GM08714 (cell line): ENCODE measurements at regions not wholly inside any gene's neighbourhood (a gene's known extent, or its start where the extent isn't known, plus 50 kb on each side); places are given as distances from the start of the nearest gene placed in this dataset.

Experiments
- H3K4me3 ChIP-seq: fragments of 200-500 bp; sonication (Bioruptor generic); 2 replicates; pipeline ENCODE4 v1.5.1; 2014; ENCODE audit warnings: mild to moderate bottlenecking, low read length, inconsistent platforms
- ZNF274 ChIP-seq: IDR thresholded peaks from 2 replicates; pipeline ENCODE4 v1.6.1; 2012; ENCODE audit warnings: mild to moderate bottlenecking, low read depth, low read length

DNA sequence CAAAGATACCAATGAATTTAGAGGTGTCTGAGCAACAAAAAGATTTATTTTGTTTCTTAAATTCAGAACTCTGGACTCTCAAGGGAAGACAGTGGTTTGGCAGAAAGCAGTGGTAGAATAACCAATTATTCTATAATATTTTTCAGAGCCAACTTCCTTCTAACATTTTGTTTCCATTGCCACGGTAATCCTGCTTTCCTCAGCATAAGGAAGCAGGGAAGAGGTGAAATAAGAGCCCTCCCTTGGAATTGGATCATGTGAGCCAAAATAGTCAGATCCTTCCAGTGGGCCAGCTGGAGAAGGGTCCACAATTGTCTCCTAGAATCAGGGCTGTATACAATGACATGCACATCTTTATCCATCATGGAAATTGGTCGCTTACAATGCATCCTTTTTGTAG, 130.0 kb upstream of the MAP1B start:
- no peak overlapping the region for H3K4me3 ChIP-seq
- TF ChIP-seq ZNF274, result no peak

GRCh38 chr5:71978216-71978615, 129.1 kb upstream of the MAP1B start:
- no peak for TF ChIP-seq ZNF274
- H3K4me3 ChIP-seq, result no peak overlapping the region

DNA sequence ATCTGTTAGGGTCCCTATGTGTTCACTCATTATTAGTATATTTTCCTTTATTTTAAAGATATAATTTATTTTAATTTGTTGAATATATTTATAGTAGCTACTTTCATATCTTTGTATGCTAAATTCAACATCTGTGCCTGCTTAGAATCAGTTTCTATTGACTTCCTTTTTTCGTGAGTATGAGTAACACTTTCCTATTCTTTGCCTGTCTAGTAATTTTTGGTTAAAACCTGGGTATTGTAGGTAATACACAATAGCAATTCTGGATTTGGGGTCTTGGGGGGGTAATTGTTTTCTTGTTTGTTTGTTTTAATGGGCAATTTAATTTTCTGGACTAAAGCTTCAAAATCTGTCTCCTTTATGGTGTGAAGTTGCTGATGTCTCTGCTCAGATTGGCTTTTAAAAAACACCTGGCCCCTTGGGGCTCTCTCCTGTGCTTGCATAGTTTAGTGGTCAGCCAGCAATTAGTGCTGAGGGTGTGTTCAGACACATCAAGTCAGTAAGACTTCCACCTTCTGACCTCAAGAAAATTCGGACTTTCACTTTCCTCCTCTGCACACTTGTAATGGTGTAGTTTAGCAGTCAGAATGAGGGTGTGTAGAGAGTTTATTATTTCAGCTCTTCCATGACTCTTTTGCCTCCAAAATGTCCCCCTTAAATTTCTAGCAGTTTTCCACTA, 124.4 kb upstream of the MAP1B start:
- no peak for TF ChIP-seq ZNF274
- H3K4me3 ChIP-seq, result no peak overlapping the region

- no peak overlapping the region for H3K4me3 ChIP-seq
- TF ChIP-seq ZNF274, result no peak
These were observed 121.2 kb upstream of the MAP1B start for GRCh38 chr5:71986101-71986500.

DNA sequence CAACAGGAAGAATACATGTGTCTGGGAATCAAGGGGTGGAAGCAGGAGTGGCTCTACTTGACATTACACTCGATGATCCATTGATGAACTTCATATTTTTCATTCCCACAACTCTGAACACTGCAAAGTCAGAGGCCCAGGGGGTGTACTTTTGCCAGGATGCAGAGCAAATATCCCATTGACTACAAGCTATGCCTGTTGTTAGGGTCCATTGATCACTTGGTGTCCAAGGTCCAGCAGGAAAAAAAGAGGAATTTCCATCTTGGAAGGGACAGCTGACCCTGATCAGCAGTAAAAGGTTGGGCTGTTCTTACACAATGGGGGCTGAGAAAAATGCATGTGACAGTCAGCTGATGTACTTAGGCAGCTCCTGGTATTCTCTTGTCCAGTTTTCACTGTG, 118.5 kb upstream of the MAP1B start:
- H3K4me3 ChIP-seq, result no peak overlapping the region
- no peak for TF ChIP-seq ZNF274

- no peak for TF ChIP-seq ZNF274
- H3K4me3 ChIP-seq, result no peak overlapping the region
These were observed 113.7 kb upstream of the MAP1B start for GRCh38 chr5:71993600-71993999.

- TF ChIP-seq ZNF274, result no peak
- H3K4me3 ChIP-seq, result no peak overlapping the region
These were observed 110.5 kb upstream of the MAP1B start for GRCh38 chr5:71996789-71997188.

DNA sequence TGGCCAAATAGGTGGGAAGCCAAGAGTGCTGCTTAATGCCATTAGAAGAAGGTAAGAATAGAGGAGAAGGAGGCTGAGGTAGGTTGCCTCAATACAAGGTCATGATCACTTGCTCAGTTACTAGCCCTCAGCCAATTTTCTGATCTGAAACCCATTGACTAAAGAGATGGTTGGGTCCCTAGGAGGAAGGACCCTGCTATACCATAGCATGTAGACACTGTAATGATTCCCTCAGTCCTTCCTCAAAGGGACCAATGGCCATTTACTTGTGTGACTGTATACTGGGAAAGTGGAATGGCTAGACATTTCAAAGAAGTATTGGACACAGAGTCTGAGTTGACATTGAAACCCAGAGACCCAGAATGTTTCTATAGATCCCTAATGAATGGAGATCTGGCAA, 108.5 kb upstream of the MAP1B start:
- H3K4me3 ChIP-seq, result no peak overlapping the region
- TF ChIP-seq ZNF274, result no peak

DNA sequence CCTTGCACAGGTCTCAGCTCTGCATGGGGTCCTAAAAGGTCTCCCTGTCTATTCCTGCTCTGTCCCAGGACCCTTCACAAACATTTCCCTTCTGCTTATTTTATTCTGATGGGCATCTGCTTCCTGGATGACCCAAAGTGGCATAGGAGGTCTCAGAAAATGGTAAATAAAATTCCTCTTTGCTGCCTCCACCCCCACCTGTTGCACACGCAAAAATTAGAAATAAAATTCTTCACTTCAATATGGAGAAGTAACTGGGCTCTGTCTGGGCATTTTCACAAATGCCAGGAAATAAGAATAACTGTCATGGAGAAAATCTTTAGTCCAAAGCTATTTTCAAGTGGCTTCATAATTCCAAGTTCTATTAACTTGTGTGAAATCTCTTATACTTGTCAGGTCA, 106.6 kb upstream of the MAP1B start:
- no peak for TF ChIP-seq ZNF274

GRCh38 chr5:72005671-72006070, 101.6 kb upstream of the MAP1B start:
- TF ChIP-seq ZNF274, result no peak

More for the DNA sequence above, 106.6 kb upstream of the MAP1B start:
- no peak overlapping the region for H3K4me3 ChIP-seq

DNA sequence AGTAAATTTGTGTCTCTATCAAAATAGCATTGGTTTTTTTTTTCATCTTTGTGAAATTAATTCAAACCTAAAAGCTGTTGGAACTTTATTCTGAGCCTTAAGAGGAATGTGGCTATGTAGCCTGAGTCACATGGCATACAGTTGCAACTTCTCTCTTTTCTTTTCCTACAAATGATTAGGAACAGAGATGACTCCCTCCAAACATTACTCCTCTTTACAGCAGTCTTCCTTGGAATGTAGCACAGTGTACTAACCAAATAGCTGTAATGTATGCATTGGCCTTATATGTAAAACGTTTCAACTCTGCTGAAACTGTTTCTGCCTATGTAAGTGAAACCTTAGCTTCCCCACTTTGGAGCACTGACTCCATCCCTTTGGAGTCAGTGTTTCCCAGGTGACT, 100.9 kb upstream of the MAP1B start:
- no peak overlapping the region for H3K4me3 ChIP-seq
- TF ChIP-seq ZNF274, result no peak

More at GRCh38 chr5:72005671-72006070, 101.6 kb upstream of the MAP1B start:
- H3K4me3 ChIP-seq, result no peak overlapping the region

DNA sequence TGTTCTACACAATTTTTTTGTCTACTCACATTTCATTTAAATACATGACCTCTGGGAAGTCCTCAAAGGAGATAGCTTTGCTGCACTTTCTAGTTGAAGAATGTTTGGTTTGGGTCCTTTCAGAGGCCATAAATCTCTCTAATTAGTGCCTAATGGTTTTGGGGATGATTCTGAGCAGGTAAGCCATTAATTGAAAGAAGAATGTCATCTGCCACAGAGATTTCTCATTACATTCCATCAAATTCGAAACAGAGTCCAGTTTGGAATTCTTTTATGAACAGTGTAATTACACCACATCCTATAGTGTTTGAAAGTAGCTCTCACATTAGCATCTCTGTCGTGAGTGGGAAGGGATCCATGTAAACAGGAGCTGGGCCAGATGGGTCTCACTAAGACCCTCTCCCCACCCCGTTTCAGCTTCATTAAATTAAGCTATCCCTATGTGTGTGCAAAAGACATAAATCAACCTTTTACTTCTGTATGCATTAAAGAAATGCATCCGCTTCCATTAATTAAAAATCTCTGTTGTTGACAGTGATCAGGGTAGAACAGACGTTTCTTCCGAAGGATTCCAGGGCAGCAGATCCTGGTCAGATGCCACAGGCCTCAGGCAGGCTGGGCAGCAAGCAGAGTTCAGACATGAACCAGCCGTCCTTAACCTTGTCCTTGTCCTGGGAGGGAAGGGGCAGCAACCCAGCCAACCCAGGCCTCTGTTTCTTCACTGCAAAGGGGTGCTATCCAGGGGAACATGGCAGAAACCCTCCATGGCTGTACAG, 99.8 kb upstream of the MAP1B start:
- no peak for TF ChIP-seq ZNF274
- H3K4me3 ChIP-seq, result no peak overlapping the region

DNA sequence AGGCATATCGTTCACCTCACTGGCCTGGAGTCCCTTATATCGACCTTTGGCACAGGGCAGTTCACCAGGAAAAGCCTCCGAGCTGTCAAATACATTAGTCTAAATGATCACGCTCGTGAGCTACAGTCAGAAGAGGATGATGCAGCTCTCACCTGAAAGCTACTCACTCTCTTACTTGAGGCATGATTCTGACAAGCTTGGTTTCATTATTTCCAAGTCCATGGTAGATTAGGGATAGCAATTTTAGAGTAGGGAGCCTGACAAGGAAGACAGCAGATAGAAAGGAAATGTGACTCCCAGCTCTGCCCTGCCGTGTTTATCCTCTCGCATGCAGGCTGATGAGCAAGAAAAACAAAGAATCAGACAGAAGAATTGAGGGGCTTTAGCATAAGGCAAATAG, 98.0 kb upstream of the MAP1B start:
- TF ChIP-seq ZNF274, result no peak
- H3K4me3 ChIP-seq, result no peak overlapping the region

GRCh38 chr5:72010430-72010829, 96.8 kb upstream of the MAP1B start:
- H3K4me3 ChIP-seq, result no peak overlapping the region
- no peak for TF ChIP-seq ZNF274

DNA sequence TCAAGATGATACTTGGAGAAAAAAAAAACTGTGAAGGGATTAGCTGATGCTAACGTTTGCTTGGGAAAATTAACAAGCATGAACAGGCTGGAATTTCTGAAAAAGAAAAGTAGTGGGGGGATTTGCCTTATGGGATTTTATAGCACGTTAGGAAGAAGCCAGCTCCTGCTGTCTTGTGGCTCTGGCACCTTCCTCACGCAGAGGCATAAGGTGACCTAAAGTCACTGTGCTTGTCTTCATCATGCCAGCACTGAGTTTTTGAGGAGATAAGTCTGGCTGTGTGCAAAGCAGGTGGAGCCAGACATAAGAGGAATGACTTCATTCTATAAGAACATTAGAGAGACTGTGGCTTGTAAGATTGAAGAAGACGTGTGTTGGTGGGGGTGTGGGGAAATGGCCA, 94.4 kb upstream of the MAP1B start:
- TF ChIP-seq ZNF274, result no peak
- no peak overlapping the region for H3K4me3 ChIP-seq
